ENCODE measurements at regions not wholly inside any gene's neighbourhood (a gene's known extent, or its start where the extent isn't known, plus 50 kb on each side); places are given as distances from the start of the nearest gene placed in this dataset.

- TF ChIP-seq CTCF (IDR thresholded peaks at IDR 0.05) (no peak), POLR2A (IDR thresholded peaks at IDR 0.05) (no peak)
Observed at GRCh38 chr11:133778161-133778560, 67.2 kb downstream of the SPATA19 start.
